ENCODE measurements at regions not wholly inside any gene's neighbourhood (a gene's known extent, or its start where the extent isn't known, plus 50 kb on each side); places are given as distances from the start of the nearest gene placed in this dataset.

GRCh38 chr13:107276936-107277335 lies 709.0 kb upstream of the ARGLU1 start:
- no peak overlapping the region for H3K4me3 ChIP-seq (ENCODE audit: low read depth, low read length)
- no peak for DNase-seq (ENCODE audit: low read depth)

- no peak for DNase-seq (ENCODE audit: low read depth)
- H3K4me3 ChIP-seq (ENCODE audit: low read depth, low read length), result no peak overlapping the region
Observed at GRCh38 chr13:107275945-107276614, 708.1 kb upstream of the ARGLU1 start.

- H3K4me3 ChIP-seq (ENCODE audit: low read depth, low read length), result no peak overlapping the region
- DNase-seq (ENCODE audit: low read depth), result no peak
Observed at GRCh38 chr13:107275312-107275711, 707.4 kb upstream of the ARGLU1 start.

GRCh38 chr13:107271227-107271626 lies 703.3 kb upstream of the ARGLU1 start:
- no peak for DNase-seq (ENCODE audit: low read depth)
- H3K4me3 ChIP-seq (ENCODE audit: low read depth, low read length), result no peak overlapping the region

GRCh38 chr13:107266657-107267056 lies 698.7 kb upstream of the ARGLU1 start:
- no peak overlapping the region for H3K4me3 ChIP-seq (ENCODE audit: low read depth, low read length)
- no peak for DNase-seq (ENCODE audit: low read depth)

- no peak for DNase-seq (ENCODE audit: low read depth)
- H3K4me3 ChIP-seq (ENCODE audit: low read depth, low read length), result no peak overlapping the region
Observed at GRCh38 chr13:107258599-107259187, 690.8 kb upstream of the ARGLU1 start.

- H3K4me3 ChIP-seq (ENCODE audit: low read depth, low read length), result no peak overlapping the region
- DNase-seq (ENCODE audit: low read depth), result no peak
Observed at GRCh38 chr13:107254392-107254791, 686.5 kb upstream of the ARGLU1 start.

GRCh38 chr13:107252428-107252827 lies 684.5 kb upstream of the ARGLU1 start:
- no peak overlapping the region for H3K4me3 ChIP-seq (ENCODE audit: low read depth, low read length)
- no peak for DNase-seq (ENCODE audit: low read depth)

- H3K4me3 ChIP-seq (ENCODE audit: low read depth, low read length), result no peak overlapping the region
Observed at GRCh38 chr13:107252021-107252420, 684.1 kb upstream of the ARGLU1 start.

GRCh38 chr13:107251341-107251740 lies 683.4 kb upstream of the ARGLU1 start:
- no peak for DNase-seq (ENCODE audit: low read depth)
- H3K4me3 ChIP-seq (ENCODE audit: low read depth, low read length), result no peak overlapping the region

More at GRCh38 chr13:107252021-107252420, 684.1 kb upstream of the ARGLU1 start:
- DNase-seq (ENCODE audit: low read depth), result no peak

- no peak for DNase-seq (ENCODE audit: low read depth)
Observed at GRCh38 chr13:107250628-107251027, 682.7 kb upstream of the ARGLU1 start.

GRCh38 chr13:107244241-107244640 lies 676.3 kb upstream of the ARGLU1 start:
- no peak overlapping the region for H3K4me3 ChIP-seq (ENCODE audit: low read depth, low read length)
- no peak for DNase-seq (ENCODE audit: low read depth)

More at GRCh38 chr13:107250628-107251027, 682.7 kb upstream of the ARGLU1 start:
- H3K4me3 ChIP-seq (ENCODE audit: low read depth, low read length), result no peak overlapping the region

GRCh38 chr13:107242138-107242537 lies 674.2 kb upstream of the ARGLU1 start:
- no peak for DNase-seq (ENCODE audit: low read depth)
- H3K4me3 ChIP-seq (ENCODE audit: low read depth, low read length), result no peak overlapping the region

GRCh38 chr13:107241381-107241780 lies 673.4 kb upstream of the ARGLU1 start:
- no peak for DNase-seq (ENCODE audit: low read depth)
- H3K4me3 ChIP-seq (ENCODE audit: low read depth, low read length), result no peak overlapping the region

GRCh38 chr13:107239213-107239612 lies 671.3 kb upstream of the ARGLU1 start:
- H3K4me3 ChIP-seq (ENCODE audit: low read depth, low read length), result no peak overlapping the region
- DNase-seq (ENCODE audit: low read depth), result no peak

GRCh38 chr13:107238262-107238981 lies 670.5 kb upstream of the ARGLU1 start:
- no peak for DNase-seq (ENCODE audit: low read depth)
- no peak overlapping the region for H3K4me3 ChIP-seq (ENCODE audit: low read depth, low read length)

- DNase-seq (ENCODE audit: low read depth), result no peak
- no peak overlapping the region for H3K4me3 ChIP-seq (ENCODE audit: low read depth, low read length)
Observed at GRCh38 chr13:107234319-107235073, 666.6 kb upstream of the ARGLU1 start.

GRCh38 chr13:107233541-107233940 lies 665.6 kb upstream of the ARGLU1 start:
- H3K4me3 ChIP-seq (ENCODE audit: low read depth, low read length), result no peak overlapping the region
- DNase-seq (ENCODE audit: low read depth), result no peak

GRCh38 chr13:107231944-107232343 lies 664.0 kb upstream of the ARGLU1 start:
- no peak for DNase-seq (ENCODE audit: low read depth)
- no peak overlapping the region for H3K4me3 ChIP-seq (ENCODE audit: low read depth, low read length)

GRCh38 chr13:107223867-107224266 lies 655.9 kb upstream of the ARGLU1 start:
- no peak for DNase-seq (ENCODE audit: low read depth)
- no peak overlapping the region for H3K4me3 ChIP-seq (ENCODE audit: low read depth, low read length)
